A172 (cell line): ENCODE measurements at regions not wholly inside any gene's neighbourhood (a gene's known extent, or its start where the extent isn't known, plus 50 kb on each side); places are given as distances from the start of the nearest gene placed in this dataset.

Source experiments
- DNase-seq: peaks from one replicate; pipeline ENCODE4 v3.0.0-alpha.2; 2015; ENCODE audit warnings: low spot score

- no peak for DNase-seq
Observed at GRCh38 chr3:71851878-71852277, 66.9 kb upstream of the PROK2 start.

DNA sequence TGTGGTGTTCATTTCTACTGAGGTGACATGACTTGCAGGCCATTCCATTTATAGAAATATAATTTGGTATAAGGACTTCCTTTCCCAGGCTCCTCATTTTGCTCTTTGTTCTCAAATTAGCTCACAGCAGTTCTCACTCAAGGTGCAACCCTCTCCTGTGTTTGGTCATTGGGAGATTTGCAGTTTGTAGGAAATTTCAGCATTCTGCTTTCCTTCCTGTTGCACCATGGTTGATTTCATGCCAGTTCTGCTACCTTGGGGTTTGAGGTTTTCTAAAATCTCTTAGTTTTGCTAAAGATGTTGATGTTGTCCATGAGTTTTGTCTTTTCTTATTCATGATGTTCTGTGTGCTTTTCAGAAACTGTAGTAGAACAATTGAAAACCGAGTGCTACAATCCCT is 65.7 kb upstream of the PROK2 start:
- no peak for DNase-seq

- DNase-seq = no peak
Observed at GRCh38 chr3:71849681-71850080, 64.7 kb upstream of the PROK2 start.

DNA sequence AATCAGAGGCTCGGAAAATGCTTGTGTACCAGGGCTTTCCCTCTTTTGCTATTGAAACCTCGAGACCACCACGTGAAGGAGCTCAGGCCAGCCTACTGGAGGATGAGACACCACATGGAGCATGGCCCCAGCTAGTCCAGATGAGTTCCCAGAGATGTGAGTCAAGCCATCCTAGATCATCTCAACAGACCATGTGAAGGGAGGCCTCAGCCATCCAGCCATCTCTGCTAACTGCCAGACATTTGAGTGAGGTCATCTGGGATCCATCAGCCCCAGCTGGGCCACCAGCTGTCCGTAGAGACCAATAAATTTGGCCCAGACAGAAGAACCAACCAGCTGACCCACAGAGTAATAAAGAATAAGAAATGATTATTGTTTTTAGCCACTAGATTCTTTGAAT is 62.8 kb upstream of the PROK2 start:
- no peak for DNase-seq

DNA sequence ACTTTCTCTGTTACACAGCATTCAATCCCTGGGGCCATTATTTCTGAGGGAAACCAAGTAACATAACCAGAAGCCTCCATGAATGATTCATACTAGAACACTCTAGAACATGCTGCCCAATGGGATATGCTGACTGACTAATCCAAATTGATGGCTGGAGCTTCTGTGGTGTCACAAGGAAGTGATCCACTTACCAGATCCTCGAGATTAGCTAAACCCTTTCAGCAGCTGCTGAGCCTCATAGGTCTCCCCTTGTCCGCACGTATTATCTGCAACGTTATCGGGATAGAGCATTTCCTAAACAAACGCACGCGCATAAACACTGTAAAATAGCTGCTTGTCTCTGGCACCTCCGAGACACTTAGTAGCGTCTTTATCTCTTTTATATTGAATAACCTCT is 61.2 kb upstream of the PROK2 start:
- no peak for DNase-seq

DNA sequence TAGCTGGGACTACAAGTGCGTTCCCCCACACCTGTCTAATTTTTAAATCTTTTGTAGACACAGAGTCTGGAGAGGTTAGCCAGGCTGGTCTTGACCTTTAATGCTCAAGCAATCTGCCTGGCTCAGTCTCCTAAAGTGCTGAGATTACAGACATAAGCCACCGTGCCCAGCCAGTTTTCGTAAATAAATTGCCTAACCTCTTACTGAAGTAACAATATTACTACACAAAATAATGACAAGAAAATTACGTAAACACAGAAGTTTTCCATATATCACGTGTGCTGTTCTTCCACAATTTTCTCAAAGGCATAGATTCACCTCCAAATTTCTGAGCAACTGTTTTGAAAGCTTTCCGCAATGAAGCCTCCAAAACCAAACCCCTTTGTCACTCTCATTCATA is 58.1 kb upstream of the PROK2 start:
- no peak for DNase-seq

DNA sequence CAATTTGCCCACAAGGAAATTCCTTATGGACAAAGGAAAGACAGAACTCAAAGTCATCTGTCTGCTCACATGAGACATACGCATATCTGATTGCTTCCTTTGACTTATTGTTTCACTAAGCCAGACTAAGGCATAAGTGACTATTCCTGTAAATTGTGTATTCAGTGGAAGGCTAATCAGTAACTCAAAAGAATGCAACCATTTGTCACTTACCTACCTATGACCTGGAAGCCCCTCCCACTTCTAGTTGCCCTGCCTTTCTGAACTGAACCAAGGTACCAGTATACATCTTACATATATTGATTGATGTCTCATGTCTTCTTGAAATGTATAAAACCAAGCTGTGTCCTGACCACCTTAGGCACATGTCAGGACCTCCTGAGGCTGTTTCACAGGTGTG is 53.5 kb upstream of the PROK2 start:
- DNase-seq = no peak
